SK-N-SH (cell line): ENCODE measurements at regions not wholly inside any gene's neighbourhood (a gene's known extent, or its start where the extent isn't known, plus 50 kb on each side); places are given as distances from the start of the nearest gene placed in this dataset.

ENCODE experiments used
- CTCF ChIA-PET: fragments of 300-600, 350-600 bp; formaldehyde crosslinking; extraction: SDS; loops from one replicate; lab custom pipeline; 2021; lab: Yijun Ruan, JAX
- POLR2A ChIA-PET: fragments of 350-600 bp; sonication (Branson Sonifier 250); formaldehyde crosslinking; extraction: SDS; loops from one replicate; lab custom pipeline; 2020; ENCODE audit warnings: antibody characterized with exemption, inconsistent platforms; lab: Yijun Ruan, JAX
- DNase-seq: peaks from one replicate; pipeline ENCODE4 v3.0.0; 2012
- H2AFZ ChIP-seq: fragments of 200-600 bp; sonication (generic); 2 replicates; pipeline ENCODE4 v1.8.1; 2016; ENCODE audit warnings: antibody characterized with exemption, mild to moderate bottlenecking, low read depth
- H3F3A ChIP-seq: fragments of 200-600 bp; sonication (generic); replicated peaks from 2 replicates; pipeline ENCODE3; 2016; ENCODE audit warnings: antibody characterized with exemption, mild to moderate bottlenecking; ENCODE audit not compliant: insufficient read depth
- H3K27ac ChIP-seq, 2 experiments: fragments of 200-500 bp in 1 of 2; fragments of 200-600 bp in 1 of 2; sonication (Bioruptor generic) in 1 of 2; sonication (generic), shearing (Covaris generic) in 1 of 2; 2 replicates each; pipeline versions ENCODE4 v1.5.1 to v1.6.1; 2014 to 2016; ENCODE audit warnings: low read depth in 2 of 2, inconsistent platforms in 1 of 2, low read length in 1 of 2, mild to moderate bottlenecking in 1 of 2, mixed read lengths in 1 of 2
- H3K27me3 ChIP-seq: fragments of 200-600 bp; sonication (generic), shearing (Covaris generic); 2 replicates; pipeline ENCODE4 v1.6.1; 2016; ENCODE audit warnings: mixed run types; ENCODE audit not compliant: insufficient read depth
- H3K36me3 ChIP-seq, 2 experiments: fragments of 200-500 bp in 1 of 2; fragments of 200-600 bp in 1 of 2; sonication (Bioruptor generic) in 1 of 2; sonication (generic) in 1 of 2; replicated peaks in 1 of 2; 2 replicates each; pipeline versions ENCODE3 to v1.5.1; 2014 to 2016; ENCODE audit warnings: low read length in 1 of 2, mild to moderate bottlenecking in 1 of 2; ENCODE audit not compliant: insufficient read depth in 2 of 2, control insufficient read depth in 1 of 2
- H3K4me1 ChIP-seq, 2 experiments: fragments of 200-500 bp in 1 of 2; fragments of 200-600 bp in 1 of 2; sonication (Bioruptor generic) in 1 of 2; sonication (generic), shearing (Covaris generic) in 1 of 2; 2 replicates each; pipeline versions ENCODE4 v1.5.1 to v1.6.1; 2014 to 2016; ENCODE audit warnings: low read depth in 1 of 2, low read length in 1 of 2, mixed run types in 1 of 2; ENCODE audit not compliant: insufficient read depth in 2 of 2, control insufficient read depth in 1 of 2
- H3K4me2 ChIP-seq: fragments of 200-600 bp; sonication (generic), shearing (Covaris generic); 2 replicates; pipeline ENCODE4 v1.6.1; 2017; ENCODE audit warnings: mixed run types
- H3K4me3 ChIP-seq, 2 experiments: fragments of 200-500 bp in 1 of 2; fragments of 200-600 bp in 1 of 2; sonication (Bioruptor generic) in 1 of 2; sonication (generic), shearing (Covaris generic) in 1 of 2; 2 replicates each; pipeline versions ENCODE4 v1.5.1 to v1.8.1; 2014 to 2016; ENCODE audit warnings: low read depth in 2 of 2, inconsistent platforms in 1 of 2, low read length in 1 of 2, mild to moderate bottlenecking in 1 of 2, mixed read lengths in 1 of 2, moderate library complexity in 1 of 2
- H3K79me2 ChIP-seq: fragments of 200-600 bp; sonication (generic); 2 replicates; pipeline ENCODE4 v1.8.1; 2017; ENCODE audit warnings: mild to moderate bottlenecking; ENCODE audit not compliant: insufficient read depth
- H3K9ac ChIP-seq: fragments of 200-600 bp; sonication (generic); 2 replicates; pipeline ENCODE4 v1.6.1; 2017; ENCODE audit warnings: mixed run types
- H3K9me2 ChIP-seq: fragments of 200-600 bp; sonication (generic); 2 replicates; pipeline ENCODE4 v1.6.1; 2017; ENCODE audit warnings: mixed run types
- H3K9me3 ChIP-seq: fragments of 200-600 bp; sonication (generic); 2 replicates; pipeline ENCODE4 v1.6.1; 2017; ENCODE audit warnings: mixed run types, mild to moderate bottlenecking, moderate library complexity
- H4K20me1 ChIP-seq: fragments of 200-600 bp; sonication (generic); 2 replicates; pipeline ENCODE4 v1.6.1; 2017; ENCODE audit warnings: mild to moderate bottlenecking, mixed run types; ENCODE audit not compliant: insufficient read depth
- CTCF ChIP-seq: fragments of 200-600 bp; sonication (generic); IDR thresholded peaks from 2 replicates; pipeline ENCODE4 v1.6.1; 2017; ENCODE audit warnings: antibody characterized with exemption, mild to moderate bottlenecking, moderate library complexity
- EP300 ChIP-seq, 2 experiments: IDR thresholded peaks; 2 replicates each; pipeline versions ENCODE4 v1.4.0 to v1.6.1; 2012; ENCODE audit warnings: borderline replicate concordance in 1 of 2, low read depth in 1 of 2, low read length in 1 of 2
- EZH2phosphoT487 ChIP-seq: fragments of 200-600 bp; sonication (generic); IDR thresholded peaks from 2 replicates; pipeline ENCODE4 v1.6.1; 2017; ENCODE audit warnings: low read depth, mixed run types, mild to moderate bottlenecking, antibody characterized with exemption, moderate library complexity, borderline replicate concordance
- FOXJ3 ChIP-seq: sonication (generic); formaldehyde crosslinking; IDR thresholded peaks from 2 replicates; pipeline ENCODE4 v1.5.1; 2020; ENCODE audit warnings: mild to moderate bottlenecking, missing genetic modification reagents
- GABPA ChIP-seq: IDR thresholded peaks from 2 replicates; pipeline ENCODE4 v1.4.0; 2012; ENCODE audit warnings: low read depth, mild to moderate bottlenecking
- GATA2 ChIP-seq: sonication (generic); formaldehyde crosslinking; IDR thresholded peaks from 2 replicates; pipeline ENCODE4 v1.5.0; 2020; ENCODE audit warnings: mild to moderate bottlenecking, missing genetic modification reagents
- IRF3 ChIP-seq: fragments of 150-350 bp; IDR thresholded peaks from 2 replicates; pipeline ENCODE4 v1.6.1; 2016; ENCODE audit warnings: mild to moderate bottlenecking, low read depth, low read length
- NFIC ChIP-seq: IDR thresholded peaks from 2 replicates; pipeline ENCODE4 v1.4.0; 2012; ENCODE audit warnings: borderline replicate concordance
- PBX3 ChIP-seq: IDR thresholded peaks from 2 replicates; pipeline ENCODE4; 2012
- REST ChIP-seq: IDR thresholded peaks from 2 replicates; pipeline ENCODE4 v1.6.1; 2012; ENCODE audit warnings: mild to moderate bottlenecking, low read depth, low read length, moderate library complexity
- RFX5 ChIP-seq: IDR thresholded peaks from 2 replicates; pipeline ENCODE4 v1.6.1; 2012; ENCODE audit warnings: mild to moderate bottlenecking, improper control_type of control experiment, low read length
- RXRA ChIP-seq: IDR thresholded peaks from 2 replicates; pipeline ENCODE4 v1.4.0; 2012; ENCODE audit warnings: low read depth, mild to moderate bottlenecking, borderline replicate concordance
- SIN3A ChIP-seq: IDR thresholded peaks from 2 replicates; pipeline ENCODE4 v1.6.1; 2012; ENCODE audit warnings: low read depth, mild to moderate bottlenecking, low read length, moderate library complexity, borderline replicate concordance
- SMC3 ChIP-seq: IDR thresholded peaks from 2 replicates; pipeline ENCODE4 v1.6.1; 2012; ENCODE audit warnings: low read depth, low read length, improper control_type of control experiment
- TCF12 ChIP-seq: IDR thresholded peaks from 2 replicates; pipeline ENCODE4 v1.4.0; 2012
- USF2 ChIP-seq: fragments of 150-350 bp; IDR thresholded peaks from 2 replicates; pipeline ENCODE4 v1.6.1; 2017; ENCODE audit warnings: antibody characterized with exemption, low read length, low read depth, borderline replicate concordance
- YY1 ChIP-seq: IDR thresholded peaks from 2 replicates; pipeline ENCODE4 v1.4.0; 2012; ENCODE audit warnings: low read depth, mild to moderate bottlenecking
- ZBTB33 ChIP-seq: IDR thresholded peaks from 2 replicates; pipeline ENCODE4 v1.4.0; 2012; ENCODE audit warnings: low read depth, borderline replicate concordance
- WGBS: methylation state at CpG from one replicate; pipeline ENCODE4 v1.1.6; 2017; ENCODE audit warnings: low lambda C conversion rate; 5-methylcytosine and 5-hydroxymethylcytosine counted together

- Histone ChIP-seq H3K36me3 (no peaks in the 10 kb centered on the region), H3K9me3 (no peaks in the 10 kb centered on the region)
- 7% methylated on average over 4 of the region's 4 CpGs for WGBS
- TF ChIP-seq RXRA, result no peak
- no peak for TF ChIP-seq ZBTB33
- TF ChIP-seq PBX3, result no peak
- TF ChIP-seq RFX5, result no peak
- TF ChIP-seq GABPA, result no peak
- no peak for TF ChIP-seq FOXJ3 (CRISPR knock-in tag)
- no peak for TF ChIP-seq EZH2phosphoT487
- TF ChIP-seq YY1, result no peak
- TF ChIP-seq EP300 (IDR thresholded peaks at IDR 0.05; ENCODE audit: borderline replicate concordance in 1 of 2, low read depth in 1 of 2, low read length in 1 of 2), result no peak
- TF ChIP-seq SIN3A, result no peak
- no peak for TF ChIP-seq CTCF
- TF ChIP-seq USF2, result no peak
- no peak for TF ChIP-seq TCF12
- TF ChIP-seq NFIC, result no peak
- no peak for TF ChIP-seq IRF3
- no peak for TF ChIP-seq REST
- TF ChIP-seq SMC3, result no peak
- TF ChIP-seq GATA2 (CRISPR knock-in tag), result no peak
- TF ChIP-seq, all 33 proteins: peak for 0
- ChIA-PET POLR2A (no interaction called here), CTCF (no interaction called here)
- H3K9ac ChIP-seq, result no peak overlapping the region
- H3K4me1 ChIP-seq, result no peaks in the 10 kb centered on the region
- no peak overlapping the region for H3K27ac ChIP-seq
- H2AFZ ChIP-seq, result no peak overlapping the region
- no peaks in the 10 kb centered on the region for H3K27me3 ChIP-seq
- H3K79me2 ChIP-seq, result no peaks in the 10 kb centered on the region
- no peak for DNase-seq
- no peaks in the 10 kb centered on the region for H3F3A ChIP-seq
- no peak overlapping the region for H3K4me2 ChIP-seq
- no peaks in the 10 kb centered on the region for H3K9me2 ChIP-seq
- H4K20me1 ChIP-seq, result no peaks in the 10 kb centered on the region
- H3K4me3 ChIP-seq, result no peak overlapping the region
Observed at GRCh38 chrX:95721011-95721410, 963.6 kb upstream of the DIAPH2 start.
